ENCODE measurements at regions not wholly inside any gene's neighbourhood (a gene's known extent, or its start where the extent isn't known, plus 50 kb on each side); places are given as distances from the start of the nearest gene placed in this dataset.

GRCh38 chr3:134082582-134082981 lies 52.9 kb upstream of the SLCO2A1 start:
- TF ChIP-seq POLR2A (IDR thresholded peaks at IDR 0.05) (no peak), POLR2AphosphoS5 (IDR thresholded peaks at IDR 0.05) (no peak)
- TF ChIP-seq, protein P1, sequence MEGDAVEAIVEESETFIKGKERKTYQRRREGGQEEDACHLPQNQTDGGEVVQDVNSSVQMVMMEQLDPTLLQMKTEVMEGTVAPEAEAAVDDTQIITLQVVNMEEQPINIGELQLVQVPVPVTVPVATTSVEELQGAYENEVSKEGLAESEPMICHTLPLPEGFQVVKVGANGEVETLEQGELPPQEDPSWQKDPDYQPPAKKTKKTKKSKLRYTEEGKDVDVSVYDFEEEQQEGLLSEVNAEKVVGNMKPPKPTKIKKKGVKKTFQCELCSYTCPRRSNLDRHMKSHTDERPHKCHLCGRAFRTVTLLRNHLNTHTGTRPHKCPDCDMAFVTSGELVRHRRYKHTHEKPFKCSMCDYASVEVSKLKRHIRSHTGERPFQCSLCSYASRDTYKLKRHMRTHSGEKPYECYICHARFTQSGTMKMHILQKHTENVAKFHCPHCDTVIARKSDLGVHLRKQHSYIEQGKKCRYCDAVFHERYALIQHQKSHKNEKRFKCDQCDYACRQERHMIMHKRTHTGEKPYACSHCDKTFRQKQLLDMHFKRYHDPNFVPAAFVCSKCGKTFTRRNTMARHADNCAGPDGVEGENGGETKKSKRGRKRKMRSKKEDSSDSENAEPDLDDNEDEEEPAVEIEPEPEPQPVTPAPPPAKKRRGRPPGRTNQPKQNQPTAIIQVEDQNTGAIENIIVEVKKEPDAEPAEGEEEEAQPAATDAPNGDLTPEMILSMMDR (IDR thresholded peaks at IDR 0.05 in 8 of 11, conservative IDR thresholded peaks at IDR 0.05 in 3 of 11), result no peak
- Histone ChIP-seq H3K27ac (no peak overlapping the region), H3K4me1 (no peaks in the 10 kb centered on the region), H3K36me3 (no peaks in the 10 kb centered on the region), H3K27me3 (replicated peaks in 1 of 7) (no peaks in the 10 kb centered on the region), H3K9me3 (peaks cover 0 to 18% (median 10%) of the 10 kb centered on the region in 8 donors), H3K4me3 (no peak overlapping the region)
- 86 to 95% (median 88%) methylated on average over 2 of the region's 2 CpGs for WGBS, 5 donors
- intact Hi-C loops (cut with DNase I; ENCODE audit: low total_unique reads), result no loop called here
- DNase-seq, result no peak

DNA sequence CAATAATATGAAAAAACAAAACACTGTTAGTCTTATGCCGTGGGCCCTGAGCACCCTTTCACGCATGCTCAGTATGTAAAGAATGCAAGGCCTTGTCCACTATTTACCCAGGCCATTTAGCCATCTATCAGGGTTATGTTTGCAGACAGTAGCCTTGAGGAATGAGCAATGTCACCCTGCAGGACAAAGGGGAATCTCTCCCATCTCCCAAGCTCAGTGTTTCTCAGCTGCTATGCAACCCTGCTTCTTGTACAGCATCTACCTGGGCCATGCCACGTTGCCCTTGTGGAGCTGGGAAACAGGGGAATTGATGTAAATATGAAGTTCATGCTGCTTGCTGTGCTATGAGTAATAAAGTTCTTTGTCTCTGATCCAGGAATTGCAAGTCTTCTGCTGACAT lies 51.5 kb upstream of the SLCO2A1 start:
- H3K4me3 ChIP-seq, result no peak overlapping the region
- H3K9me3 ChIP-seq, result peaks cover 0 to 18% (median 10%) of the 10 kb centered on the region in 8 donors
- TF ChIP-seq, protein P1 (IDR thresholded peaks at IDR 0.05 in 8 of 11, conservative IDR thresholded peaks at IDR 0.05 in 3 of 11), result no peak
- TF ChIP-seq POLR2A (IDR thresholded peaks at IDR 0.05) (no peak), POLR2AphosphoS5 (IDR thresholded peaks at IDR 0.05) (no peak)
- H3K36me3 ChIP-seq, result no peaks in the 10 kb centered on the region
- no peaks in the 10 kb centered on the region for H3K4me1 ChIP-seq
- intact Hi-C loops (cut with DNase I; ENCODE audit: low total_unique reads), result no loop called here
- no peak overlapping the region for H3K27ac ChIP-seq
- no peaks in the 10 kb centered on the region for H3K27me3 ChIP-seq (replicated peaks in 1 of 7)
- no peak for DNase-seq
- WGBS, 5 donors, result 75 to 88% (median 82%) methylated on average over 3 of the region's 3 CpGs

GRCh38 chr3:134080761-134081160 lies 51.0 kb upstream of the SLCO2A1 start:
- intact Hi-C loops (cut with DNase I; ENCODE audit: low total_unique reads), result no loop called here
- H3K9me3 ChIP-seq, result peaks cover 0 to 18% (median 10%) of the 10 kb centered on the region in 8 donors
- H3K27ac ChIP-seq, result no peak overlapping the region
- H3K36me3 ChIP-seq, result no peaks in the 10 kb centered on the region
- no peak overlapping the region for H3K4me3 ChIP-seq
- H3K27me3 ChIP-seq (replicated peaks in 1 of 7), result no peaks in the 10 kb centered on the region
- no peaks in the 10 kb centered on the region for H3K4me1 ChIP-seq
- no peak for DNase-seq
- no peak for TF ChIP-seq POLR2A (IDR thresholded peaks at IDR 0.05)

DNA sequence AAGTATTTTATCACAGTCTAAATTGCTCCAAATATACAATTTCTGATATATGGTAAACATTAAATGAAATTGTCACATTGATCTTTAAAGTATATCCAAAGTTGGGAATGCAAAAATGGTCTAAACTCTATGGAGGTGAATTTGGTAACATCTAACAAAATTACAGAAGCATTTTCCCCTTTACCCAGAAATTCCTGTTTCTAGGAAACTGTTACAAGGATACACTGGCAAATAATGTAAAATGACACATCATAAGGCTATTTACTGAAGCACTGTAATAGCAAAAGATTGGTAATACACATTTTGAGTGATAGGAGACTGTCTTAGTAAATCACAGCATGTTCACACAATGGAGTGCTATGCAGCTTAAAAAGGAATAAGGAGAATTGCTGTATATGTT lies 50.0 kb upstream of the SLCO2A1 start:
- intact Hi-C loops (cut with DNase I; ENCODE audit: low total_unique reads), result no loop called here
- TF ChIP-seq POLR2AphosphoS5 (IDR thresholded peaks at IDR 0.05), result no peak
- TF ChIP-seq, protein P1 (IDR thresholded peaks at IDR 0.05 in 8 of 11, conservative IDR thresholded peaks at IDR 0.05 in 3 of 11), result no peak
- no peak for TF ChIP-seq POLR2A (IDR thresholded peaks at IDR 0.05)
- DNase-seq, result no peak
- no peaks in the 10 kb centered on the region for H3K4me1 ChIP-seq
- H3K27ac ChIP-seq, result no peak overlapping the region
- H3K9me3 ChIP-seq, result peaks cover 0 to 18% (median 10%) of the 10 kb centered on the region in 8 donors
- H3K36me3 ChIP-seq, result no peaks in the 10 kb centered on the region
- H3K27me3 ChIP-seq (replicated peaks in 1 of 7), result no peaks in the 10 kb centered on the region
- H3K4me3 ChIP-seq, result no peak overlapping the region
